HEK293 (cell line): ENCODE measurements at regions not wholly inside any gene's neighbourhood (a gene's known extent, or its start where the extent isn't known, plus 50 kb on each side); places are given as distances from the start of the nearest gene placed in this dataset.

Experiments used
- BCL11A ChIP-seq: fragments of 450-650 bp; formaldehyde crosslinking; IDR thresholded peaks from 2 replicates; pipeline ENCODE4 v1.5.1; 2016; ENCODE audit warnings: low read depth, missing biosample characterization, missing genetic modification characterization
- BCL6B ChIP-seq: fragments of 450-650 bp; formaldehyde crosslinking; IDR thresholded peaks from 2 replicates; pipeline ENCODE4 v1.5.1; 2017; ENCODE audit warnings: missing biosample characterization, missing genetic modification characterization
- MEIS1 ChIP-seq: sonication (generic); formaldehyde crosslinking; IDR thresholded peaks from 2 replicates; pipeline ENCODE4 v1.8.1; 2022; ENCODE audit warnings: missing genetic modification reagents, mild to moderate bottlenecking, borderline replicate concordance
- OVOL3 ChIP-seq: fragments of 450-650 bp; formaldehyde crosslinking; IDR thresholded peaks from 2 replicates; pipeline ENCODE4 v1.5.1; 2016; ENCODE audit warnings: missing biosample characterization, missing genetic modification characterization
- TCF7L2 ChIP-seq: IDR thresholded peaks from 2 replicates; pipeline ENCODE4 v1.6.1; 2011; ENCODE audit warnings: low read depth, mild to moderate bottlenecking, inconsistent platforms, low read length, moderate library complexity, borderline replicate concordance
- ZBTB11 ChIP-seq: fragments of 450-650 bp; formaldehyde crosslinking; conservative IDR thresholded peaks from 2 replicates; pipeline ENCODE4 v1.5.1; 2016; ENCODE audit warnings: low read depth, missing biosample characterization, missing genetic modification characterization
- ZBTB48 ChIP-seq: fragments of 450-650 bp; formaldehyde crosslinking; IDR thresholded peaks from 2 replicates; pipeline ENCODE4 v1.5.1; 2016; ENCODE audit warnings: missing biosample characterization, missing genetic modification characterization
- ZFP69B ChIP-seq: fragments of 450-650 bp; formaldehyde crosslinking; IDR thresholded peaks from 2 replicates; pipeline ENCODE4 v1.5.1; 2016; ENCODE audit warnings: missing biosample characterization, missing genetic modification characterization
- ZNF10 ChIP-seq: fragments of 450-650 bp; formaldehyde crosslinking; IDR thresholded peaks from 2 replicates; pipeline ENCODE4 v1.5.1; 2017; ENCODE audit warnings: missing biosample characterization, missing genetic modification characterization
- ZNF155 ChIP-seq: fragments of 450-650 bp; formaldehyde crosslinking; IDR thresholded peaks from 2 replicates; pipeline ENCODE4 v1.5.1; 2016; ENCODE audit warnings: missing biosample characterization, missing genetic modification characterization
- ZNF175 ChIP-seq: fragments of 450-650 bp; formaldehyde crosslinking; IDR thresholded peaks from 2 replicates; pipeline ENCODE4 v1.5.1; 2016; ENCODE audit warnings: missing biosample characterization, missing genetic modification characterization
- ZNF18 ChIP-seq: fragments of 450-650 bp; formaldehyde crosslinking; IDR thresholded peaks from 2 replicates; pipeline ENCODE4 v1.5.1; 2016; ENCODE audit warnings: missing biosample characterization, missing genetic modification characterization
- ZNF335 ChIP-seq: fragments of 450-650 bp; formaldehyde crosslinking; conservative IDR thresholded peaks from 2 replicates; pipeline ENCODE4 v1.5.1; 2016; ENCODE audit warnings: missing biosample characterization, missing genetic modification characterization
- ZNF366 ChIP-seq: fragments of 450-650 bp; formaldehyde crosslinking; conservative IDR thresholded peaks from 2 replicates; pipeline ENCODE4 v1.5.1; 2016; ENCODE audit warnings: missing biosample characterization, missing genetic modification characterization
- ZNF404 ChIP-seq: fragments of 450-650 bp; formaldehyde crosslinking; IDR thresholded peaks from 2 replicates; pipeline ENCODE4 v1.5.1; 2017; ENCODE audit warnings: missing biosample characterization, missing genetic modification characterization
- ZNF521 ChIP-seq: fragments of 450-650 bp; formaldehyde crosslinking; IDR thresholded peaks from 2 replicates; pipeline ENCODE4 v1.5.1; 2017; ENCODE audit warnings: missing biosample characterization, mild to moderate bottlenecking, missing genetic modification characterization
- ZNF530 ChIP-seq: fragments of 450-650 bp; formaldehyde crosslinking; IDR thresholded peaks from 2 replicates; pipeline ENCODE4 v1.5.1; 2016; ENCODE audit warnings: low read depth, missing biosample characterization, missing genetic modification characterization
- ZNF549 ChIP-seq: fragments of 450-650 bp; IDR thresholded peaks from 2 replicates; pipeline ENCODE4 v1.5.1; 2018; ENCODE audit warnings: missing biosample characterization, missing genetic modification characterization, mild to moderate bottlenecking, inconsistent platforms, moderate library complexity
- ZNF558 ChIP-seq: fragments of 450-650 bp; formaldehyde crosslinking; IDR thresholded peaks from 2 replicates; pipeline ENCODE4 v1.5.1; 2016; ENCODE audit warnings: missing biosample characterization, missing genetic modification characterization
- ZNF596 ChIP-seq: fragments of 450-650 bp; IDR thresholded peaks from 2 replicates; pipeline ENCODE4 v1.5.0; 2018; ENCODE audit warnings: missing biosample characterization, mild to moderate bottlenecking, missing genetic modification characterization, moderate library complexity
- ZNF626 ChIP-seq: fragments of 450-650 bp; sonication (Bioruptor Pico); formaldehyde crosslinking; IDR thresholded peaks from 2 replicates; pipeline ENCODE4 v1.5.1; 2018; ENCODE audit warnings: missing biosample characterization, missing genetic modification characterization, inconsistent platforms
- ZNF692 ChIP-seq: fragments of 450-650 bp; formaldehyde crosslinking; IDR thresholded peaks from 2 replicates; pipeline ENCODE4 v1.5.1; 2016; ENCODE audit warnings: missing biosample characterization, missing genetic modification characterization
- TF ChIP-seq, protein P1 (sequence below): fragments of 450-650 bp; formaldehyde crosslinking; IDR thresholded peaks from 2 replicates; pipeline ENCODE4 v1.5.1; 2016; ENCODE audit warnings: missing biosample characterization, missing genetic modification characterization
- TF ChIP-seq, protein P2 (sequence below): fragments of 450-650 bp; formaldehyde crosslinking; IDR thresholded peaks from 2 replicates; pipeline ENCODE4 v1.5.1; 2016; ENCODE audit warnings: missing biosample characterization, missing genetic modification characterization, borderline replicate concordance

- TF ChIP-seq ZNF335 (tag by site-specific recombination) (peak; percentile 54), ZNF155 (no peak), ZNF10 (tag by site-specific recombination) (no peak), ZNF530 (tag by site-specific recombination) (no peak), BCL6B (no peak), MEIS1 (CRISPR knock-in tag) (no peak), ZBTB48 (no peak), ZNF549 (no peak), ZNF18 (no peak), ZNF175 (no peak), TCF7L2 (no peak), ZNF626 (tag by site-specific recombination) (no peak), ZFP69B (tag by site-specific recombination) (no peak), OVOL3 (tag by site-specific recombination) (no peak), ZNF558 (tag by site-specific recombination) (no peak), ZNF521 (tag by site-specific recombination) (no peak), ZBTB11 (tag by site-specific recombination) (no peak), ZNF596 (tag by site-specific recombination) (no peak), ZNF692 (tag by site-specific recombination) (peak; percentile 48; the same call in 1 of the 2 replicates), BCL11A (tag by site-specific recombination) (no peak), ZNF404 (tag by site-specific recombination) (no peak), ZNF366 (tag by site-specific recombination) (peak; percentile 39; the same call in 1 of the 2 replicates)
- TF ChIP-seq, protein P1, sequence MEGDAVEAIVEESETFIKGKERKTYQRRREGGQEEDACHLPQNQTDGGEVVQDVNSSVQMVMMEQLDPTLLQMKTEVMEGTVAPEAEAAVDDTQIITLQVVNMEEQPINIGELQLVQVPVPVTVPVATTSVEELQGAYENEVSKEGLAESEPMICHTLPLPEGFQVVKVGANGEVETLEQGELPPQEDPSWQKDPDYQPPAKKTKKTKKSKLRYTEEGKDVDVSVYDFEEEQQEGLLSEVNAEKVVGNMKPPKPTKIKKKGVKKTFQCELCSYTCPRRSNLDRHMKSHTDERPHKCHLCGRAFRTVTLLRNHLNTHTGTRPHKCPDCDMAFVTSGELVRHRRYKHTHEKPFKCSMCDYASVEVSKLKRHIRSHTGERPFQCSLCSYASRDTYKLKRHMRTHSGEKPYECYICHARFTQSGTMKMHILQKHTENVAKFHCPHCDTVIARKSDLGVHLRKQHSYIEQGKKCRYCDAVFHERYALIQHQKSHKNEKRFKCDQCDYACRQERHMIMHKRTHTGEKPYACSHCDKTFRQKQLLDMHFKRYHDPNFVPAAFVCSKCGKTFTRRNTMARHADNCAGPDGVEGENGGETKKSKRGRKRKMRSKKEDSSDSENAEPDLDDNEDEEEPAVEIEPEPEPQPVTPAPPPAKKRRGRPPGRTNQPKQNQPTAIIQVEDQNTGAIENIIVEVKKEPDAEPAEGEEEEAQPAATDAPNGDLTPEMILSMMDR (tag by site-specific recombination): no peak
- TF ChIP-seq, protein P2, sequence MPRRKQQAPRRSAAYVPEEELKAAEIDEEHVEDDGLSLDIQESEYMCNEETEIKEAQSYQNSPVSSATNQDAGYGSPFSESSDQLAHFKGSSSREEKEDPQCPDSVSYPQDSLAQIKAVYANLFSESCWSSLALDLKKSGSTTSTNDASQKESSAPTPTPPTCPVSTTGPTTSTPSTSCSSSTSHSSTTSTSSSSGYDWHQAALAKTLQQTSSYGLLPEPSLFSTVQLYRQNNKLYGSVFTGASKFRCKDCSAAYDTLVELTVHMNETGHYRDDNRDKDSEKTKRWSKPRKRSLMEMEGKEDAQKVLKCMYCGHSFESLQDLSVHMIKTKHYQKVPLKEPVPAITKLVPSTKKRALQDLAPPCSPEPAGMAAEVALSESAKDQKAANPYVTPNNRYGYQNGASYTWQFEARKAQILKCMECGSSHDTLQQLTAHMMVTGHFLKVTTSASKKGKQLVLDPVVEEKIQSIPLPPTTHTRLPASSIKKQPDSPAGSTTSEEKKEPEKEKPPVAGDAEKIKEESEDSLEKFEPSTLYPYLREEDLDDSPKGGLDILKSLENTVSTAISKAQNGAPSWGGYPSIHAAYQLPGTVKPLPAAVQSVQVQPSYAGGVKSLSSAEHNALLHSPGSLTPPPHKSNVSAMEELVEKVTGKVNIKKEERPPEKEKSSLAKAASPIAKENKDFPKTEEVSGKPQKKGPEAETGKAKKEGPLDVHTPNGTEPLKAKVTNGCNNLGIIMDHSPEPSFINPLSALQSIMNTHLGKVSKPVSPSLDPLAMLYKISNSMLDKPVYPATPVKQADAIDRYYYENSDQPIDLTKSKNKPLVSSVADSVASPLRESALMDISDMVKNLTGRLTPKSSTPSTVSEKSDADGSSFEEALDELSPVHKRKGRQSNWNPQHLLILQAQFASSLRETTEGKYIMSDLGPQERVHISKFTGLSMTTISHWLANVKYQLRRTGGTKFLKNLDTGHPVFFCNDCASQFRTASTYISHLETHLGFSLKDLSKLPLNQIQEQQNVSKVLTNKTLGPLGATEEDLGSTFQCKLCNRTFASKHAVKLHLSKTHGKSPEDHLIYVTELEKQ (tag by site-specific recombination): no peak
These were observed 339.5 kb downstream of the DHX15 start (continued) for GRCh38 chr4:24244663-24245490.
